Caco-2 (cell line): ENCODE measurements at regions not wholly inside any gene's neighbourhood (a gene's known extent, or its start where the extent isn't known, plus 50 kb on each side); places are given as distances from the start of the nearest gene placed in this dataset.

Experiments used
- BruUV-seq: library from RNA; stranded (reverse); fragments of 400-500 nt; replicated peaks from 2 replicates; lab custom pipeline; 2021; lab: Mats Ljungman, UMichigan
- CTCF ChIA-PET: fragments of 300-600 bp; sonication (Branson Sonifier 250); formaldehyde crosslinking; loops from one replicate; lab custom pipeline; 2022; ENCODE audit warnings: antibody characterized with exemption; lab: Charles Lee
- POLR2A ChIA-PET: fragments of 300-600 bp; sonication (Branson Sonifier 250); formaldehyde crosslinking; loops from one replicate; lab custom pipeline; 2022; ENCODE audit warnings: antibody characterized with exemption; lab: Charles Lee
- DNase-seq, 2 experiments: peaks; one replicate each; pipeline versions ENCODE4 v3.0.0 to v3.0.0-alpha.2; 2020 to 2022
- H3K27me3 ChIP-seq: replicated peaks from 2 replicates; pipeline ENCODE4 v1.6.0; 2011; ENCODE audit warnings: low read length; ENCODE audit not compliant: control insufficient read depth, insufficient read depth
- H3K36me3 ChIP-seq: 2 replicates; pipeline ENCODE4 v1.5.1; 2011; ENCODE audit warnings: low read length; ENCODE audit not compliant: control insufficient read depth, insufficient read depth
- H3K4me1 ChIP-seq: fragments of 250-450 bp; sonication (Bioruptor Pico); 2 replicates; pipeline ENCODE4 v1.5.1; 2020; ENCODE audit warnings: mild to moderate bottlenecking
- H3K4me3 ChIP-seq: 2 replicates; pipeline ENCODE4 v1.5.1; 2011; ENCODE audit warnings: low read depth, mild to moderate bottlenecking, control low read depth, low read length
- H3K9me3 ChIP-seq: fragments of 250-450 bp; sonication (Bioruptor Pico); 2 replicates; pipeline ENCODE4 v1.5.1; 2020; ENCODE audit warnings: mild to moderate bottlenecking, moderate library complexity
- H3K27ac Mint-ChIP-seq: one replicate; pipeline ENCODE4 v1.8.0; 2022; ENCODE audit warnings: mixed read lengths; ENCODE audit not compliant: unreplicated experiment
- H3K27me3 Mint-ChIP-seq: one replicate; pipeline ENCODE4 v1.8.0; 2022; ENCODE audit warnings: mixed read lengths; ENCODE audit not compliant: insufficient read depth, unreplicated experiment
- H3K36me3 Mint-ChIP-seq: one replicate; pipeline ENCODE4 v1.8.0; 2022; ENCODE audit warnings: mild to moderate bottlenecking, mixed read lengths; ENCODE audit not compliant: insufficient read depth, unreplicated experiment
- H3K4me1 Mint-ChIP-seq: one replicate; pipeline ENCODE4 v1.8.0; 2022; ENCODE audit warnings: low read depth, mixed read lengths; ENCODE audit not compliant: unreplicated experiment
- H3K4me3 Mint-ChIP-seq: one replicate; pipeline ENCODE4 v1.8.0; 2022; ENCODE audit warnings: mild to moderate bottlenecking, moderate library complexity, mixed read lengths; ENCODE audit not compliant: unreplicated experiment
- H3K9me3 Mint-ChIP-seq: one replicate; pipeline ENCODE4 v1.8.0; 2022; ENCODE audit warnings: mixed read lengths; ENCODE audit not compliant: unreplicated experiment
- CTCF ChIP-seq, 2 experiments: fragments of 200-600 bp in 1 of 2; IDR thresholded peaks; 1 replicate in 1 of 2; 2 replicates in 1 of 2; pipeline versions ENCODE4 v1.5.1 to v1.8.0; 2011 to 2022; ENCODE audit warnings: antibody characterized with exemption in 1 of 2, control low read depth in 1 of 2, inconsistent platforms in 1 of 2, low read depth in 1 of 2, low read length in 1 of 2, mild to moderate bottlenecking in 1 of 2, moderate library complexity in 1 of 2; ENCODE audit not compliant: insufficient read depth in 1 of 2, severe bottlenecking in 1 of 2, unreplicated experiment in 1 of 2
- intact Hi-C: fragments of 100-400 bp; cut with micrococcal nuclease; formaldehyde crosslinking; loops from one replicate; pipeline ENCODE4 v1.10.0; 2022; ENCODE audit not compliant: unreplicated experiment

DNA sequence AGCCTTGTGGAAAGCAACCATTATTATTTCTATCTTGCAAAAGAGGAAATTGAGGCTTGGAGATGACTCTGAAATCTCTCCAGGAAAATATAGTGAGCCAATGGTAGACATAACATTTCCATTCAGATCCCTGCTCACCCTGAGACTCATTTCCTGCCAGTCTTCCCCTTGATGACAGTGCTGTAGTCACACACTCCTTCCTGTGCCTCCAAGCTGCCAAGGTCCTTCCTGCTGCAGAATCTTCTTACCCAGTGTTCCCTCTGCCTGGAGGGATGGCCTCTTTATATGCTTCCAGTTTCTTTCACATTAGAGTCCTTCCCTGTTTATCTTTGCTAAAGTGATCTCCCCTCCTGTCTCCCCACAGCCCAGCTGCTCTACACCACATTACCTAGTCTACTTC lies 648.1 kb downstream of the TOX3 start:
- no peaks in the 10 kb centered on the region for H3K36me3 ChIP-seq
- no peaks in the 10 kb centered on the region for H3K9me3 ChIP-seq
- H3K27ac Mint-ChIP-seq, result no peak overlapping the region
- BruUV-seq, result no TSS peak
- no peak overlapping the region for H3K4me3 Mint-ChIP-seq
- ChIA-PET POLR2A (no interaction called here), CTCF (no interaction called here)
- intact Hi-C loops, result no loop called here
- H3K4me1 ChIP-seq, result no peaks in the 10 kb centered on the region
- no peak for DNase-seq
- peaks cover 4% of the 10 kb centered on the region for H3K27me3 Mint-ChIP-seq
- H3K27me3 ChIP-seq, result no peaks in the 10 kb centered on the region
- H3K4me1 Mint-ChIP-seq, result no peaks in the 10 kb centered on the region
- no peak overlapping the region for H3K4me3 ChIP-seq
- no peak for TF ChIP-seq CTCF (IDR thresholded peaks at IDR 0.05; ENCODE audit: insufficient read depth in 1 of 2, low read depth in 1 of 2, low read length in 1 of 2, severe bottlenecking in 1 of 2, unreplicated experiment in 1 of 2)
- H3K9me3 Mint-ChIP-seq, result no peaks in the 10 kb centered on the region
- no peaks in the 10 kb centered on the region for H3K36me3 Mint-ChIP-seq

DNA sequence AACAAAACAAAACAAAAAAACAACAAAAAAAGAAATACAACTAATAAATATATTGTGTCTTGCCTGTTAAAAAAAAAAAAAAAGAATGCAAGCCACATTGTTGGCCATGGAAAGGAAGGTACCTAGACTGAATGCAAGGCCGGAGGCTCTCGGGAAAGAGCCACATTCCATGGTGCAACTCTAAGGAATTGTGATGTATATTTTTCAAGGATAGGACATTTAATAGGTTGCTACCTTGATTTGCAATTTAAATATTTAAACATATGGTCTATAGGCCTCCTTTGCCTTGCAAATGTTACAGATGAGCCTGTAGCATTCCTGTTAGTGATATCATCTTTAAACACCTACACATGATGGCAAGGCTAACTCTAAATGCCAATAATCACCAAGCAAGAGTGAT lies 650.9 kb downstream of the TOX3 start:
- H3K9me3 Mint-ChIP-seq, result no peaks in the 10 kb centered on the region
- ChIA-PET CTCF (no interaction called here), POLR2A (no interaction called here)
- Histone ChIP-seq H3K36me3 (no peaks in the 10 kb centered on the region), H3K9me3 (no peaks in the 10 kb centered on the region), H3K27me3 (no peaks in the 10 kb centered on the region), H3K4me3 (no peak overlapping the region), H3K4me1 (no peaks in the 10 kb centered on the region)
- no peaks in the 10 kb centered on the region for H3K36me3 Mint-ChIP-seq
- H3K27ac Mint-ChIP-seq, result no peak overlapping the region
- DNase-seq, result no peak
- intact Hi-C loops, result no loop called here
- no TSS peak for BruUV-seq
- peaks cover 4% of the 10 kb centered on the region for H3K27me3 Mint-ChIP-seq
- H3K4me3 Mint-ChIP-seq, result no peak overlapping the region
- TF ChIP-seq CTCF (IDR thresholded peaks at IDR 0.05; ENCODE audit: insufficient read depth in 1 of 2, low read depth in 1 of 2, low read length in 1 of 2, severe bottlenecking in 1 of 2, unreplicated experiment in 1 of 2), result no peak
- H3K4me1 Mint-ChIP-seq, result no peaks in the 10 kb centered on the region

- Mint-ChIP-seq H3K4me3 (no peak overlapping the region), H3K27me3 (no peaks in the 10 kb centered on the region), H3K27ac (no peak overlapping the region), H3K4me1 (no peaks in the 10 kb centered on the region), H3K36me3 (no peaks in the 10 kb centered on the region), H3K9me3 (no peaks in the 10 kb centered on the region)
- Histone ChIP-seq H3K4me3 (no peak overlapping the region), H3K36me3 (no peaks in the 10 kb centered on the region), H3K9me3 (0 out of 2 replicates have a peak, but pooled peaks cover 3% of the 10 kb centered on the region), H3K27me3 (no peaks in the 10 kb centered on the region), H3K4me1 (no peaks in the 10 kb centered on the region)
- ChIA-PET POLR2A (no interaction called here), CTCF (no interaction called here)
- BruUV-seq, result no TSS peak
- no peak for DNase-seq
- TF ChIP-seq CTCF (IDR thresholded peaks at IDR 0.05; ENCODE audit: insufficient read depth in 1 of 2, low read depth in 1 of 2, low read length in 1 of 2, severe bottlenecking in 1 of 2, unreplicated experiment in 1 of 2), result no peak
- intact Hi-C loops, result no loop called here
Measured at GRCh38 chr16:51892293-51893007, 654.5 kb downstream of the TOX3 start.
